ENCODE measurements at regions not wholly inside any gene's neighbourhood (a gene's known extent, or its start where the extent isn't known, plus 50 kb on each side); places are given as distances from the start of the nearest gene placed in this dataset.
"Not testable (repeated sequence)": the region's sequence is repeated elsewhere in the genome, so short reads cannot be mapped to it uniquely, and the experiment has no call there.

DNA sequence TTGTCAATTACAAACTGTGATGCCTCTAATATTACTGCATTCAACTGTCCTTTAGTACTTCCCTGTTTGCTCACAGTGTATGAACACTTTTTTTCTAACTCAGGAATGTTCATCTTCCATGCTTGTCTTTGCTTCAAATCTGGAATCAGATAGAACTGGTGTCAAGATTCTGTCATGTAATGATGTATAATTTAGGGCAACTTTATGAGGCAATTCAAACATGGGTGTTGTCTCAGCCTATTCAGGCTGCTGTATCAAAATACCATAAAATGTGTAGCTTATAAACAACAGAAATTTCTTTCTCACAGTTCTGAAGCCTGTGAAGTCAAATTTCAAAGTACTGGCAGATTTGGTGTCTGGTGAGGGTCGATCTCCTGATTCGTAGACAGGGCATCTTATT lies 1012.9 kb downstream of the RAB28 start:
- Histone ChIP-seq H3K9ac (ENCODE audit: low read length) (no peak overlapping the region), H3K27ac (ENCODE audit: low read length) (no peak overlapping the region), H3K4me3 (ENCODE audit: low read length) (no peak overlapping the region), H3K4me1 (ENCODE audit: control insufficient read depth, low read depth, low read length) (peaks cover 3% of the 10 kb centered on the region), H3K27me3 (ENCODE audit: control insufficient read depth, insufficient read depth, low read length) (no peaks in the 10 kb centered on the region), H3K36me3 (ENCODE audit: control insufficient read depth, low read depth, low read length) (no peaks in the 10 kb centered on the region), H3K9me3 (ENCODE audit: control insufficient read depth, low read depth, low read length) (no peaks in the 10 kb centered on the region)

DNA sequence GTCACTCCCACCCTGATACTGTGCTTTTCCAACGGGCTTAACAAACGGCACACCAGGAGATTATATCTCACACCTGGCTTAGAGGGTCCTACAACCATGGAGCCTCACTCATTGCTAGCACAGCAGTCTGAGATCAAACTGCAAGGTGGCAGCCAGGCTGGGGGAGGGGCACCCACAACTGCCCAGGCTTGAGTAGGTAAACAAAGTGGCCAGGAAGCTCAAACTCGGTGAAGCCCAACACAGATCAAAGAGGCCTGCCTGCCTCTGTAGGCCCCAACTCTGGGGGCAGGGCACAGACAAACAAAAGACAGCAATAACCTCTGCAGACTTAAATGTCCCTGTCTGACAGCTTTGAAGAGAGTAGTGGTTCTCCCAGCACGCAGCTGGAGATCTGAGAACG lies 1022.6 kb downstream of the RAB28 start:
- H3K4me3 ChIP-seq (ENCODE audit: low read length); H3K27me3 ChIP-seq (ENCODE audit: control insufficient read depth, insufficient read depth, low read length); H3K9ac ChIP-seq (ENCODE audit: low read length); H3K27ac ChIP-seq (ENCODE audit: low read length); H3K4me1 ChIP-seq (ENCODE audit: control insufficient read depth, low read depth, low read length); H3K36me3 ChIP-seq (ENCODE audit: control insufficient read depth, low read depth, low read length); H3K9me3 ChIP-seq (ENCODE audit: control insufficient read depth, low read depth, low read length): not testable (repeated sequence)

DNA sequence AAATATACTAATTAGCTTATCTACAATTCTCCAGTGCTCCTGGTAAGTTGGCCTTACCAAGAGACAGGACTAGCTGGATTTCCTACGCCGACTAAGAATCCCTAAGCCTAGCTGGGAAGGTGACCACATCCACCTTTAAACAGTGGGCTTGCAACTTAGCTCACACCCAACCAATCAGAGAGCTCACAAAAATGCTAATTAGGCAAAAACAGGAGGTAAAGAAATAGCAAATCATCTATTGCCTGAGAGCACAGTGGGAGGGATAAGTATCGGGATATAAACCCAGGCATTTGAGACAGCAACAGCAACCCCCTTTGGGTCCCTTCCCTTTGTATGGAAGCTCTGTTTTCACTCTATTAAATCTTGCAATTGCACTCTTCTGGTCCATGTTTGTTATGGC lies 1025.0 kb downstream of the RAB28 start:
- H3K4me1 ChIP-seq (ENCODE audit: control insufficient read depth, low read depth, low read length) = no peaks in the 10 kb centered on the region
- H3K9me3 ChIP-seq (ENCODE audit: control insufficient read depth, low read depth, low read length) = peaks cover 8% of the 10 kb centered on the region
- H3K4me3 ChIP-seq (ENCODE audit: low read length) = no peak overlapping the region
- H3K27me3 ChIP-seq (ENCODE audit: control insufficient read depth, insufficient read depth, low read length) = no peaks in the 10 kb centered on the region
- no peak overlapping the region for H3K27ac ChIP-seq (ENCODE audit: low read length)
- H3K36me3 ChIP-seq (ENCODE audit: control insufficient read depth, low read depth, low read length) = no peaks in the 10 kb centered on the region
- no peak overlapping the region for H3K9ac ChIP-seq (ENCODE audit: low read length)

DNA sequence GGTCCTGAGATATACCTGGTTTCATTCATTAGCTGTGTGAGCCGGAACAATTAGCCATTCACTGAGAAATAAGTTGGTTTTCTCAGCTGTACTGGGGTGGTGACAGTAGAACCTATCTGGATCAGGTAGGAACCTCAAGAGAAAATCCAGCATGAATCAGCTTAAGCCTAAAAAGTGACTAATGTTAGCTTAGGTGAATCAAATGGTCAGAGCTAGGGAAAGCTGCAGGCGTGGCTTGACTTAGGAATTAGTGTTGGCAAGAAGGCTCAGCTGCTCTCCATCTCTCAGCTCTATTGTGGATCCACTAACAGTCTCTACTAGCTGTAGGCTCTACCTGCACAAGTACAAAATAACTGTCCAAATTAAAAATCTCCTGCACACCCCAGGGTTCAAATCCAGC lies 1025.5 kb downstream of the RAB28 start:
- Histone ChIP-seq H3K4me1 (ENCODE audit: control insufficient read depth, low read depth, low read length) (no peaks in the 10 kb centered on the region), H3K36me3 (ENCODE audit: control insufficient read depth, low read depth, low read length) (no peaks in the 10 kb centered on the region), H3K27ac (ENCODE audit: low read length) (no peak overlapping the region), H3K9ac (ENCODE audit: low read length) (no peak overlapping the region), H3K27me3 (ENCODE audit: control insufficient read depth, insufficient read depth, low read length) (no peaks in the 10 kb centered on the region), H3K4me3 (ENCODE audit: low read length) (no peak overlapping the region), H3K9me3 (ENCODE audit: control insufficient read depth, low read depth, low read length) (peaks cover 8% of the 10 kb centered on the region)

GRCh38 chr4:12452291-12452690 lies 1023.6 kb upstream of the HS3ST1 start:
- no peaks in the 10 kb centered on the region for H3K27me3 ChIP-seq (ENCODE audit: control insufficient read depth, insufficient read depth, low read length)
- no peak overlapping the region for H3K27ac ChIP-seq (ENCODE audit: low read length)
- peaks cover 2% of the 10 kb centered on the region for H3K4me1 ChIP-seq (ENCODE audit: control insufficient read depth, low read depth, low read length)
- no peak overlapping the region for H3K4me3 ChIP-seq (ENCODE audit: low read length)
- H3K36me3 ChIP-seq (ENCODE audit: control insufficient read depth, low read depth, low read length) = no peaks in the 10 kb centered on the region
- no peak overlapping the region for H3K9ac ChIP-seq (ENCODE audit: low read length)
- H3K9me3 ChIP-seq (ENCODE audit: control insufficient read depth, low read depth, low read length) = peaks cover 7% of the 10 kb centered on the region

- peaks cover 4% of the 10 kb centered on the region for H3K4me1 ChIP-seq (ENCODE audit: control insufficient read depth, low read depth, low read length)
Observed at GRCh38 chr4:12447451-12447850, 1018.8 kb upstream of the HS3ST1 start.

GRCh38 chr4:12446657-12447185 lies 1018.0 kb upstream of the HS3ST1 start:
- Histone ChIP-seq H3K9me3 (ENCODE audit: control insufficient read depth, low read depth, low read length) (peaks cover 7% of the 10 kb centered on the region), H3K4me3 (ENCODE audit: low read length) (no peak overlapping the region), H3K4me1 (ENCODE audit: control insufficient read depth, low read depth, low read length) (peaks cover 4% of the 10 kb centered on the region), H3K27me3 (ENCODE audit: control insufficient read depth, insufficient read depth, low read length) (no peaks in the 10 kb centered on the region), H3K27ac (ENCODE audit: low read length) (no peak overlapping the region), H3K9ac (ENCODE audit: low read length) (no peak overlapping the region), H3K36me3 (ENCODE audit: control insufficient read depth, low read depth, low read length) (no peaks in the 10 kb centered on the region)

More at GRCh38 chr4:12447451-12447850, 1018.8 kb upstream of the HS3ST1 start:
- Histone ChIP-seq H3K9me3 (ENCODE audit: control insufficient read depth, low read depth, low read length) (peaks cover 7% of the 10 kb centered on the region), H3K27me3 (ENCODE audit: control insufficient read depth, insufficient read depth, low read length) (no peaks in the 10 kb centered on the region), H3K4me3 (ENCODE audit: low read length) (no peak overlapping the region), H3K27ac (ENCODE audit: low read length) (no peak overlapping the region), H3K9ac (ENCODE audit: low read length) (no peak overlapping the region), H3K36me3 (ENCODE audit: control insufficient read depth, low read depth, low read length) (no peaks in the 10 kb centered on the region)

DNA sequence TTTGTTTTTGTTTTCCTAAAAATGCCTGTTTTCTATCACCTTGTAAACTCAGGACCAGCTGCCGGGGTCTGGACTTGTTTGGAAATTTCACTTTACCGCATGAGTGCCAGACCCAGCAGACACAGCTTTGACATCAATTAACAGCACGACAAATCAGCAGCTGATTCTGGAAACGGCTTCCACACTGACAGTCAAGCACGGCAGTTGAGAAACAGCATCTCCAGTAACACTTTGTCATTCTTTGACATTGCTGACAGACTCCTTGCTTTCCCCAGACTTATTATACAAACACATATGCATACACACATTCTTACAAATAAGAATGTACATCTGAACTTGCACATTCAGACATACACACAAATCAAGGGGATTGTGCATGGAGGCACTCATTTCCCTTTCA lies 1017.6 kb upstream of the HS3ST1 start:
- Histone ChIP-seq H3K4me3 (ENCODE audit: low read length) (no peak overlapping the region), H3K27ac (ENCODE audit: low read length) (no peak overlapping the region), H3K9ac (ENCODE audit: low read length) (no peak overlapping the region), H3K36me3 (ENCODE audit: control insufficient read depth, low read depth, low read length) (no peaks in the 10 kb centered on the region), H3K9me3 (ENCODE audit: control insufficient read depth, low read depth, low read length) (peaks cover 3% of the 10 kb centered on the region), H3K27me3 (ENCODE audit: control insufficient read depth, insufficient read depth, low read length) (no peaks in the 10 kb centered on the region), H3K4me1 (ENCODE audit: control insufficient read depth, low read depth, low read length) (peaks cover 4% of the 10 kb centered on the region)

- no peak overlapping the region for H3K9ac ChIP-seq (ENCODE audit: low read length)
- H3K4me3 ChIP-seq (ENCODE audit: low read length) = no peak overlapping the region
- H3K9me3 ChIP-seq (ENCODE audit: control insufficient read depth, low read depth, low read length) = no peaks in the 10 kb centered on the region
- no peaks in the 10 kb centered on the region for H3K27me3 ChIP-seq (ENCODE audit: control insufficient read depth, insufficient read depth, low read length)
- H3K4me1 ChIP-seq (ENCODE audit: control insufficient read depth, low read depth, low read length) = peaks cover 4% of the 10 kb centered on the region
- H3K27ac ChIP-seq (ENCODE audit: low read length) = no peak overlapping the region
- no peaks in the 10 kb centered on the region for H3K36me3 ChIP-seq (ENCODE audit: control insufficient read depth, low read depth, low read length)
Observed at GRCh38 chr4:12445711-12446235, 1017.1 kb upstream of the HS3ST1 start.

- Histone ChIP-seq H3K9me3 (ENCODE audit: control insufficient read depth, low read depth, low read length) (no peaks in the 10 kb centered on the region), H3K36me3 (ENCODE audit: control insufficient read depth, low read depth, low read length) (no peaks in the 10 kb centered on the region), H3K4me3 (ENCODE audit: low read length) (no peak overlapping the region), H3K27ac (ENCODE audit: low read length) (no peak overlapping the region), H3K4me1 (ENCODE audit: control insufficient read depth, low read depth, low read length) (no peaks in the 10 kb centered on the region), H3K9ac (ENCODE audit: low read length) (no peak overlapping the region), H3K27me3 (ENCODE audit: control insufficient read depth, insufficient read depth, low read length) (no peaks in the 10 kb centered on the region)
Observed at GRCh38 chr4:12439633-12440305, 1011.1 kb upstream of the HS3ST1 start.

GRCh38 chr4:12431259-12431658 lies 1002.6 kb upstream of the HS3ST1 start:
- H3K9me3 ChIP-seq (ENCODE audit: control insufficient read depth, low read depth, low read length); H3K36me3 ChIP-seq (ENCODE audit: control insufficient read depth, low read depth, low read length); H3K4me1 ChIP-seq (ENCODE audit: control insufficient read depth, low read depth, low read length); H3K27ac ChIP-seq (ENCODE audit: low read length); H3K27me3 ChIP-seq (ENCODE audit: control insufficient read depth, insufficient read depth, low read length); H3K4me3 ChIP-seq (ENCODE audit: low read length); H3K9ac ChIP-seq (ENCODE audit: low read length): not testable (repeated sequence)

DNA sequence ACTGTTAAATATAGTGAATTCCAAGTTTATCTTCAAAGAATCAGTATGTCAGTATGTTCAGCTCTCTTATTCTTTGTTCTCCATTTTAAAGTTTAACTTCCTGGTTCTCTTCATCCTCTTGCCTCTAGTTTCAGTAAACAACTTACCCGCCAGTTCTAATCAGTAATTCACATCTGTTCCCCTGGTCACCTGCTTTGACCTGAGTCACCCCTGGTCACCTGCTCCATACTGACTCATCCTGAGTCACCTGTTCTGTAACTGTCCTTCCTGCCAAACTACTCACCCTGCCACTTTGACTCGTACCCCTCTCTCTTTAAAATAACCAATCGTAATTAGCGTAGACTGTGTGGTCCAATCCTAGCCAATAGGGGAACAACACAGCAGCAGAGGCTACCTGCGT lies 992.7 kb upstream of the HS3ST1 start:
- Histone ChIP-seq H3K27ac (ENCODE audit: low read length) (no peak overlapping the region), H3K9me3 (ENCODE audit: control insufficient read depth, low read depth, low read length) (peaks cover 3% of the 10 kb centered on the region), H3K9ac (ENCODE audit: low read length) (no peak overlapping the region), H3K36me3 (ENCODE audit: control insufficient read depth, low read depth, low read length) (no peaks in the 10 kb centered on the region), H3K4me1 (ENCODE audit: control insufficient read depth, low read depth, low read length) (no peaks in the 10 kb centered on the region), H3K4me3 (ENCODE audit: low read length) (no peak overlapping the region), H3K27me3 (ENCODE audit: control insufficient read depth, insufficient read depth, low read length) (no peaks in the 10 kb centered on the region)

All from iPS-18a (cell line).